ENCODE measurements at regions not wholly inside any gene's neighbourhood (a gene's known extent, or its start where the extent isn't known, plus 50 kb on each side); places are given as distances from the start of the nearest gene placed in this dataset.

- intact Hi-C loops (cut with DNase I) = no loop called here
- no peak for DNase-seq
Observed at GRCh38 chr2:62381656-62382055, 124.3 kb downstream of the TMEM17 start.

GRCh38 chr2:62379566-62379965 lies 126.4 kb downstream of the TMEM17 start:
- intact Hi-C loops (cut with DNase I) = no loop called here
- no peak for DNase-seq

DNA sequence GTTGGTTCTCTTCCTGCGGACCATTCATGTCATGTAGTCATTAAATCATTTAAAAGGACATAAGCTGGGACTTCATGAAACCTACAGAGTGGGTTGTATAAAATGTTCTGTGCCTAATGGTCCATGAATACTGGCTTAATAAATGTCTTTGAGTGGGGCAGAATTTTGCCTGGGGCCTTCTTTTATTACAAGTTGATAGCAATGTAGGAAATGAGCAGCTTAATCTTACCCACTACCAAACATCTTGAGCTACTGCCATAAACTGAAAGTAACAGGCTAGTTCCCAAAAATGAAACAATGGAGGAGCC lies 130.9 kb downstream of the TMEM17 start:
- no peak for DNase-seq
- intact Hi-C loops (cut with DNase I) = no loop called here

GRCh38 chr2:62374301-62375112 lies 131.5 kb downstream of the TMEM17 start:
- intact Hi-C loops (cut with DNase I) = no loop called here
- no peak for DNase-seq

GRCh38 chr2:62372824-62373223 lies 133.2 kb downstream of the TMEM17 start:
- intact Hi-C loops (cut with DNase I) = no loop called here
- DNase-seq = no peak

- intact Hi-C loops (cut with DNase I) = no loop called here
- DNase-seq = no peak
Observed at GRCh38 chr2:62370321-62371250, 135.4 kb downstream of the TMEM17 start.

- DNase-seq = no peak
- intact Hi-C loops (cut with DNase I) = no loop called here
Observed at GRCh38 chr2:62369541-62370202, 136.3 kb downstream of the TMEM17 start.

GRCh38 chr2:62364791-62365528 lies 141.0 kb downstream of the TMEM17 start:
- intact Hi-C loops (cut with DNase I) = no loop called here
- DNase-seq = no peak

DNA sequence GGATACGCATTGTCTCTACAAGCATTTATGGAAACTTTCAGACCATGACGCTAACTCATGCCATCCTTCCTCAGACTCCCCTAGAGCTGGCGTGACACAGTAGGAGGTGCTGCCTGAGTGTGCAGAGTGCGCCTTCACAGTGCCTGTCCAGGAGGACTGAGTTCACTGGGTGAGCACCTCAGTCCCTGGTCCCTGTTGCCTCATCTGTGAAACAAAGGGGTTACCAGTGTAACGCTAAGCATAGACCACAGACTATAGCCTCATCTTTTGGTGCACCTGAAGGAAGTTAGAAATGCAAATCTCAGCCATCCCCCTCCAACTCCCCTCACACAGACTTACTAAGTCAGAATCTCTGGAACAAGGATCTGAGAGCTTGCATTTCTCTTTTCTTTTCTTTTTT lies 142.8 kb downstream of the TMEM17 start:
- intact Hi-C loops (cut with DNase I) = no loop called here

GRCh38 chr2:62362561-62362960 lies 143.4 kb downstream of the TMEM17 start:
- no peak for DNase-seq
- intact Hi-C loops (cut with DNase I) = no loop called here

More for the DNA sequence above, 142.8 kb downstream of the TMEM17 start:
- DNase-seq = no peak

GRCh38 chr2:62361964-62362363 lies 144.0 kb downstream of the TMEM17 start:
- no peak for DNase-seq
- intact Hi-C loops (cut with DNase I) = no loop called here

- intact Hi-C loops (cut with DNase I) = no loop called here
- DNase-seq = no peak
Observed at GRCh38 chr2:62354771-62355561, 151.0 kb downstream of the TMEM17 start.

GRCh38 chr2:62352031-62352430 lies 154.0 kb downstream of the TMEM17 start:
- intact Hi-C loops (cut with DNase I) = no loop called here
- DNase-seq = no peak

DNA sequence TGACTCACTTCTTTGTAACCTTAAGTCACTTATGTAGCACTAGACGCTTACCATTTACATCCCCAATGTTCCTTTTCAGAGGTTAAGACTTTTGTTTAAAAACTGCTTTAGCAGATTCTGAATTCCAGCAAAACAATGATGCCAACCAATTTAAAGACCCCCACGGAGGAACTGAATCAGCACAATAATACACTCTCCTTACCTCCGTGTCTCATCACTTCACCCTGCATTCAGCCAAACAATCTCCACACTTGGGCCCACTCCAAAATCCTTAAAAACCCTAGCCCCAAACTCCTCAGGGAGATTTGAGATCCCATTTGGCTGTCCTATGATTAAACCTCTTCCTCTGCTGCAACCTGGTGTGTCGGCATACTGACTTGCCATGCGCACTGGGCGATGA lies 153.9 kb downstream of the B3GNT2 start:
- intact Hi-C loops (cut with DNase I) = no loop called here
- DNase-seq = no peak

GRCh38 chr2:62348700-62349099 lies 152.8 kb downstream of the B3GNT2 start:
- intact Hi-C loops (cut with DNase I) = no loop called here

DNA sequence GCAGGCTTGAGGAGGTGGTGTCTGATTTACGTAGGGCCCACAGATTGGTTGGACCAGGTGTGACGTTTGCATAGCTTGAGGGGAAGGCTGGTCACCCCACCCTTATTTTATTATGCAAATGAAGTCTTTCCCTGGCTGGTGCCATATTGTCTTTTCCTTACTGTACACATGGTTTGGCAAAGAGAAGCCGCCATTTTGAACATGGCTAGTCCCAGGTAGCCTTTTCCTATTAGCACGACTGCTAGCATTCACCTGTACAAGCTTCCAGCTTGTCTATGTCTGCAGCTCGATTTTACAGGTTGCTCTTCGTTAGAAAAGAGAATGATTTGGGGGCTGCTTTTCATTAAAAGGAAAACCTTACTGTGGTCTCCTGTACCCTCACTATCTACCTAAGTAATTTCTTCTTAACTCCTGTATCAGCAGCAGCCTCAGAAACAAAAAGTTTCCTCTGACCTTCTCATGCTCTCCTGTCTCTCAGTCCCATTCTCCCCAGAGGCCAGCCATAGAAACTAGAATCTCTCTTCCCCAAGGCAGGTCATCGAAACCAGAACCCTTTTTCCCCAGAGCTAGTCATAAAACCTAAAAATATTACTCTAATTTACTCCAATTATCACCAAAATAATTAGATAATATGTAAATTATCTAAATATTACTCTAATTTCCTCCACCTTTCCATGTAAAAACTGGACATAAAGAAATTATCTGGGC lies 151.8 kb downstream of the B3GNT2 start:
- DNase-seq = no peak
- intact Hi-C loops (cut with DNase I) = no loop called here

More at GRCh38 chr2:62348700-62349099, 152.8 kb downstream of the B3GNT2 start:
- DNase-seq = no peak

DNA sequence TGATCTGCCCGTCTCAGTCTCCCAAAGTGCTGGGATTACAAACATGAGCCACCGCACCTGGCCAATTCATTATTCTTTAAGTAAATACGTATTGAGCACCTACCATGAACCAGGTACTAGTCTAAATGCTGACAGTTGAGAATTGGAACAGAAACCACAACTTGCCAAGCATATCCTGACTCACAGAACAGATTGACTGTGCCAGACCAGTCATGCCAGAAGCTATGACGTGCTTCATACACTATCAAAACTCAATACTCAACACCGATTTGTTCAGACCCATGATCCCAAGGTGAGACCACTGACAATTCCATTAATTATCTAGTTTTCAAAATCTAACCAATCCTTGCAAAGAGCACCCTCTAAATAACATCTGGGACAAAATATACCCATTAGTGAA lies 148.6 kb downstream of the B3GNT2 start:
- DNase-seq = no peak
- intact Hi-C loops (cut with DNase I) = no loop called here

Data from head of caudate nucleus (tissue), 42 donors.